Hematopoietic multipotent progenitor cell treated with erythropoietin and hydrocortisone succinate and interleukin-3 and kit ligand, for 15 days (in vitro differentiated cells): ENCODE measurements at regions not wholly inside any gene's neighbourhood (a gene's known extent, or its start where the extent isn't known, plus 50 kb on each side); places are given as distances from the start of the nearest gene placed in this dataset.
"Not testable (repeated sequence)": the region's sequence is repeated elsewhere in the genome, so short reads cannot be mapped to it uniquely, and the experiment has no call there.

Experiments used
- DNase-seq: peaks from one replicate; pipeline ENCODE4 v3.0.0-alpha.2; 2015; ENCODE audit warnings: low spot score

GRCh38 chrX:18102006-18102405 lies 118.7 kb downstream of the BEND2 start:
- DNase-seq: no peak

GRCh38 chrX:18101087-18101486 lies 119.6 kb downstream of the BEND2 start:
- DNase-seq: no peak

GRCh38 chrX:18099745-18100144 lies 120.9 kb downstream of the BEND2 start:
- no peak for DNase-seq

- no peak for DNase-seq
These were observed 121.9 kb downstream of the BEND2 start for GRCh38 chrX:18098763-18099162.

GRCh38 chrX:18076434-18076833 lies 144.3 kb downstream of the BEND2 start:
- no peak for DNase-seq

- DNase-seq: no peak
These were observed 145.1 kb downstream of the BEND2 start for GRCh38 chrX:18075603-18076002.

- not testable (repeated sequence) for DNase-seq
These were observed 152.6 kb downstream of the BEND2 start for GRCh38 chrX:18068045-18068444.

GRCh38 chrX:18065956-18066355 lies 154.7 kb downstream of the BEND2 start:
- DNase-seq: no peak

- no peak for DNase-seq
These were observed 169.0 kb downstream of the BEND2 start for GRCh38 chrX:18051690-18052089.

- no peak for DNase-seq
These were observed 173.2 kb downstream of the BEND2 start for GRCh38 chrX:18047491-18047890.

GRCh38 chrX:18045436-18045835 lies 175.2 kb downstream of the BEND2 start:
- no peak for DNase-seq

GRCh38 chrX:18042776-18043175 lies 177.9 kb downstream of the BEND2 start:
- no peak for DNase-seq

- DNase-seq: no peak
These were observed 179.0 kb downstream of the BEND2 start for GRCh38 chrX:18041656-18042055.

- DNase-seq: no peak
These were observed 177.9 kb upstream of the RAI2 start for GRCh38 chrX:18039023-18039422.

- DNase-seq: no peak
These were observed 175.3 kb upstream of the RAI2 start for GRCh38 chrX:18036394-18036793.

GRCh38 chrX:18034945-18035344 lies 173.8 kb upstream of the RAI2 start:
- DNase-seq: no peak

- no peak for DNase-seq
These were observed 173.4 kb upstream of the RAI2 start for GRCh38 chrX:18034504-18034903.

- DNase-seq: no peak
These were observed 171.6 kb upstream of the RAI2 start for GRCh38 chrX:18032486-18033221.

GRCh38 chrX:18031726-18032375 lies 170.8 kb upstream of the RAI2 start:
- DNase-seq: no peak

- DNase-seq: not testable (repeated sequence)
These were observed 169.6 kb upstream of the RAI2 start for GRCh38 chrX:18030656-18031055.

- no peak for DNase-seq
These were observed 165.1 kb upstream of the RAI2 start for GRCh38 chrX:18026166-18026565.

- DNase-seq: no peak
These were observed 156.3 kb upstream of the RAI2 start for GRCh38 chrX:18017411-18017810.

GRCh38 chrX:18016941-18017340 lies 155.8 kb upstream of the RAI2 start:
- DNase-seq: no peak

GRCh38 chrX:18010253-18010652 lies 149.2 kb upstream of the RAI2 start:
- DNase-seq: no peak
